ENCODE measurements at regions not wholly inside any gene's neighbourhood (a gene's known extent, or its start where the extent isn't known, plus 50 kb on each side); places are given as distances from the start of the nearest gene placed in this dataset.
A peak's percentile ranks its signal among the peaks of the same experiment; 100 is the strongest.

DNA sequence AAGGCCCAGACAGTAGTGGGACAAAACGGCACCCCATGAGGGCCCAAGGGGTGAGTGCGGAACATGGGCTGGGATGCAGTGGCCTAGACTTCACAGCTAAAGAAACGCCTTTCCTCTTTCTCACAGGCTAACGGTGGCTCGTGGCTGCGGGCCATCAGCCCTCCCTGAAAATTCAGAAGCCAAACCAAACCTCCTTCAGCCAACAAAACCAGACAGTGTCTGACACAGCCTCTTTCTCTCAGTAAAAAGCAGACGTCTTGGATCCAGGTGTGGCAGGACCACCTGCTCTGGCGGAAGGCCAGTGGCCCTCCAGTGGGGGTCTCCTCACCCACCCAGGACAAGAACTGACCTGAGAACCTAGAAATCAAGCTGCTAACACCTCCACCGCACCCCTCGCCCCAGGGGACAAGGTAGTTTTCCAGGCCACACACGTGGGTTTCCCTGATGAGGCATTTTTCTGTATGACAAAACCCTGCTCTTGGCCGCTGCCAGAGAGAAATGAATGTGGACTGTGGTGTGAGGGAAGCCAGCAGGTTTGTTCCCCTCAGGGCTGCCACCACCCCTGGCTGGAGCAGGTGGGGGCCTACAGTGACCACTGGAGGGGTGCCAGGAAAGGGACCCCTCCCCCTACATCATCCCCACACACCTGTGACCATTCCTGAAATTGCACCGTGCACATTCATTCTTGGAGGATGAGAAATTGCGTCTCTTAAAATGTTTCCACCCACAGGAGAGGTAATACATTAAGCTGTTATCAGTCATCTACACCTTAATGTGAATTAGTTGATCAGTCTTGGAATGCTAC, 76.8 kb upstream of the PIM1 start:
- Histone ChIP-seq H3K27ac (peak overlapping the region; percentile 91), H3K79me2 (ENCODE audit: insufficient read depth, low read depth) (no peaks in the 10 kb centered on the region), H2AFZ (ENCODE audit: low read depth) (peak overlapping the region; percentile 55; the same call in 1 of the 2 replicates), H3K4me2 (peak overlapping the region; percentile 65), H3K9ac (peak overlapping the region; percentile 55), H3K27me3 (ENCODE audit: insufficient read depth, low read depth) (no peaks in the 10 kb centered on the region), H3K36me3 (ENCODE audit: insufficient read depth) (no peaks in the 10 kb centered on the region), H4K20me1 (ENCODE audit: insufficient read depth) (no peaks in the 10 kb centered on the region), H3K4me1 (ENCODE audit: low read depth, poor library complexity, severe bottlenecking) (peaks cover 65% of the 10 kb centered on the region), H3K4me3 (IDR thresholded peaks at IDR 0.05; ENCODE audit: insufficient read depth, low read depth, low read length) (no peak overlapping the region)
- TF ChIP-seq, protein P1, sequence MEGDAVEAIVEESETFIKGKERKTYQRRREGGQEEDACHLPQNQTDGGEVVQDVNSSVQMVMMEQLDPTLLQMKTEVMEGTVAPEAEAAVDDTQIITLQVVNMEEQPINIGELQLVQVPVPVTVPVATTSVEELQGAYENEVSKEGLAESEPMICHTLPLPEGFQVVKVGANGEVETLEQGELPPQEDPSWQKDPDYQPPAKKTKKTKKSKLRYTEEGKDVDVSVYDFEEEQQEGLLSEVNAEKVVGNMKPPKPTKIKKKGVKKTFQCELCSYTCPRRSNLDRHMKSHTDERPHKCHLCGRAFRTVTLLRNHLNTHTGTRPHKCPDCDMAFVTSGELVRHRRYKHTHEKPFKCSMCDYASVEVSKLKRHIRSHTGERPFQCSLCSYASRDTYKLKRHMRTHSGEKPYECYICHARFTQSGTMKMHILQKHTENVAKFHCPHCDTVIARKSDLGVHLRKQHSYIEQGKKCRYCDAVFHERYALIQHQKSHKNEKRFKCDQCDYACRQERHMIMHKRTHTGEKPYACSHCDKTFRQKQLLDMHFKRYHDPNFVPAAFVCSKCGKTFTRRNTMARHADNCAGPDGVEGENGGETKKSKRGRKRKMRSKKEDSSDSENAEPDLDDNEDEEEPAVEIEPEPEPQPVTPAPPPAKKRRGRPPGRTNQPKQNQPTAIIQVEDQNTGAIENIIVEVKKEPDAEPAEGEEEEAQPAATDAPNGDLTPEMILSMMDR (conservative IDR thresholded peaks at IDR 0.05; ENCODE audit: low read depth, low read length), result no peak

DNA sequence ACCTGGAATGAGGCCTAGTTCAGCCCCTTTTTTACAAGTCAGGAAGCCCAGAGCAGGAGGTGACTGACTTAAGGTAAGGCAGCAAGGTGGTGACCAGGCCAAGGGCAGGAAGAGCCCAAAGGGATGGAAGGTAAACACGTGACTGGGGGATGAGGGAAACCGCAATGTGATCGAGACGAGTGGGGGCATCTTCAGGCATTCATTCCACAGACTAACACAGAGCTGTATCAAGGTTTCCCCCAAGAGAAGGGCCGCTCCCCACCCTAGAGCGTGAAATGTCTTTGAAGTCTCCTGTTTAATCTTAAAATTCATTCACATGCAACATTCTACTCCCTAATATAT, 76.3 kb upstream of the PIM1 start:
- Histone ChIP-seq H3K36me3 (ENCODE audit: insufficient read depth) (no peaks in the 10 kb centered on the region), H3K4me3 (IDR thresholded peaks at IDR 0.05; ENCODE audit: insufficient read depth, low read depth, low read length) (no peak overlapping the region), H3K79me2 (ENCODE audit: insufficient read depth, low read depth) (no peaks in the 10 kb centered on the region), H3K4me2 (peak overlapping the region; percentile 65), H3K4me1 (ENCODE audit: low read depth, poor library complexity, severe bottlenecking) (peaks cover 67% of the 10 kb centered on the region), H4K20me1 (ENCODE audit: insufficient read depth) (no peaks in the 10 kb centered on the region), H3K27ac (peak overlapping the region; percentile 91), H2AFZ (ENCODE audit: low read depth) (peak overlapping the region; percentile 55; the same call in 1 of the 2 replicates), H3K9ac (peak overlapping the region; percentile 55), H3K27me3 (ENCODE audit: insufficient read depth, low read depth) (no peaks in the 10 kb centered on the region)
- TF ChIP-seq, protein P1 (conservative IDR thresholded peaks at IDR 0.05; ENCODE audit: low read depth, low read length), result no peak

DNA sequence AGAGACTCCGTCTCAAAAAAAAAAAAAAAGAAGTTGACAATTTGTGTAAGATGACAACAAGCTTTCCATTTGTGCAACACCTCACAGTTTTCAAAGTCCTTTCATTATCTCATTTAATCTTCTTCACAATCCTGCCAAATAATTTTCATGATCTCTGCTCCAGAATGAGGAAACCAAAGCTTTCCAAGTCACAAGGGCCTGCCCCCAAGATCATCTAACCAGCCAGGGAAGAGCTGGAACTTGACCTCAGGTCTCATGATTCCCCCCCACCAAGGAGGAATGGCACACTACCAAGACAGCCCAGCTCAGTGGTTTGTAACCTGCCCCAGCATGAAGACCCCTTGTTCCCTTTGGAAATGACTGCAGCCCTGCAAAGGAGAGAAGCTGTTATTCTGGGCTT, 74.0 kb upstream of the PIM1 start:
- Histone ChIP-seq H3K4me1 (ENCODE audit: low read depth, poor library complexity, severe bottlenecking) (peaks cover 85% of the 10 kb centered on the region), H3K4me2 (no peak overlapping the region), H3K79me2 (ENCODE audit: insufficient read depth, low read depth) (no peaks in the 10 kb centered on the region), H3K27ac (no peak overlapping the region), H3K9ac (no peak overlapping the region), H2AFZ (ENCODE audit: low read depth) (no peak overlapping the region), H3K36me3 (ENCODE audit: insufficient read depth) (no peaks in the 10 kb centered on the region), H4K20me1 (ENCODE audit: insufficient read depth) (no peaks in the 10 kb centered on the region), H3K4me3 (IDR thresholded peaks at IDR 0.05; ENCODE audit: insufficient read depth, low read depth, low read length) (no peak overlapping the region), H3K27me3 (ENCODE audit: insufficient read depth, low read depth) (no peaks in the 10 kb centered on the region)
- TF ChIP-seq, protein P1 (conservative IDR thresholded peaks at IDR 0.05; ENCODE audit: low read depth, low read length), result no peak

DNA sequence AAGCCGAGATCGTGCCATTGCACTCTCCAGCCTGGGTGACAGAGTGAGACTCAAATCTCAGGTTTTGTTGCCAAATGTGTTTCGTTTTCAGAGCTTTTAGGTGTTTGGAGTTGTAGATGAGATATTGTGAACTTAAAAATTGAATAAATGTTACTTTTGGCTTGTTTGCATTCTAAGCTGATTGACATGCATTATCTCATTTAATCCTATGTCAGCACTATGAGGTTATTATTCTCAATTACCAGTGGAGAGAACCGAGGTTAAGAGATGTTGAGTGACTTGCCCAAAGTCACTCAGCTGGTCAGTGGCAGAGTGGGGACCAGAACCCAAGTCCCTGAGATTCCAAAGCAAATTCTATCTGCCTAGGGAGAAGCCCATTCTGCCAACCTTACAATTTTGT, 72.6 kb upstream of the PIM1 start:
- H3K27ac ChIP-seq, result no peak overlapping the region; the same call in 1 of the 2 replicates
- TF ChIP-seq, protein P1 (conservative IDR thresholded peaks at IDR 0.05; ENCODE audit: low read depth, low read length), result no peak
- H4K20me1 ChIP-seq (ENCODE audit: insufficient read depth), result no peaks in the 10 kb centered on the region
- no peak overlapping the region for H3K4me2 ChIP-seq
- no peak overlapping the region for H3K9ac ChIP-seq
- H3K36me3 ChIP-seq (ENCODE audit: insufficient read depth), result no peaks in the 10 kb centered on the region
- peaks cover 90% of the 10 kb centered on the region for H3K4me1 ChIP-seq (ENCODE audit: low read depth, poor library complexity, severe bottlenecking)
- no peak overlapping the region for H3K4me3 ChIP-seq (IDR thresholded peaks at IDR 0.05; ENCODE audit: insufficient read depth, low read depth, low read length)
- H2AFZ ChIP-seq (ENCODE audit: low read depth), result no peak overlapping the region
- no peaks in the 10 kb centered on the region for H3K27me3 ChIP-seq (ENCODE audit: insufficient read depth, low read depth)
- H3K79me2 ChIP-seq (ENCODE audit: insufficient read depth, low read depth), result no peaks in the 10 kb centered on the region

Measured in KMS-11 (cell line).